HCT116 (cell line): ENCODE measurements at regions not wholly inside any gene's neighbourhood (a gene's known extent, or its start where the extent isn't known, plus 50 kb on each side); places are given as distances from the start of the nearest gene placed in this dataset.

Source experiments
- ATAC-seq: fragments of 200-7000 bp; cut with Tn5 transposase; 2 replicates; pipeline ENCODE4 v1.9.1; 2020; ENCODE audit warnings: mild to moderate bottlenecking, moderate library complexity
- BruUV-seq: library from RNA; stranded (reverse); fragments of 400-500 nt; replicated peaks from 2 replicates; lab custom pipeline; 2021; lab: Mats Ljungman, UMichigan
- CTCF ChIA-PET: fragments of 300-600 bp; sonication (Branson Sonifier 250); formaldehyde crosslinking; loops from one replicate; lab custom pipeline; 2021; ENCODE audit warnings: antibody characterized with exemption; lab: Charles Lee
- POLR2A ChIA-PET: fragments of 300-600, 350-600 bp; sonication (Branson Sonifier 250); formaldehyde crosslinking; loops from one replicate; lab custom pipeline; 2021; ENCODE audit warnings: antibody characterized with exemption; lab: Charles Lee
- RAD21 ChIA-PET, 2 experiments: fragments of 300-600 bp; sonication (Branson Sonifier 250); formaldehyde crosslinking; loops; one replicate each; lab custom pipeline; 2023; ENCODE audit warnings: low total read pairs in 2 of 2; ENCODE audit not compliant: uncharacterized antibody in 2 of 2, unreplicated experiment in 2 of 2, low non-redundant PET in 1 of 2; lab: Charles Lee
- DNase-seq: peaks from one replicate; pipeline ENCODE4 v3.0.0-alpha.2; 2010; ENCODE audit warnings: low read depth, low spot score
- H2AFZ ChIP-seq: fragments of 200-600 bp; shearing (Covaris generic), sonication (generic); 2 replicates; pipeline ENCODE4 v1.6.1; 2017; ENCODE audit warnings: low read depth, mixed run types, mixed read lengths, antibody characterized with exemption, low read length; ENCODE audit not compliant: poor library complexity, severe bottlenecking
- H3K27ac ChIP-seq: 2 replicates; pipeline ENCODE4 v1.5.1; 2012; ENCODE audit warnings: low read depth, low read length
- H3K27me3 ChIP-seq: fragments of 200-600 bp; sonication (generic); 2 replicates; pipeline ENCODE4 v1.6.1; 2016; ENCODE audit warnings: mixed run types, low read length, mixed read lengths; ENCODE audit not compliant: insufficient read depth
- H3K36me3 ChIP-seq, 2 experiments: fragments of 200-500 bp in 1 of 2; fragments of 200-600 bp in 1 of 2; sonication (Bioruptor generic) in 1 of 2; sonication (generic) in 1 of 2; 2 replicates each; pipeline versions ENCODE4 v1.5.1 to v1.6.1; 2014 to 2016; ENCODE audit warnings: low read length in 2 of 2, inconsistent platforms in 1 of 2, mixed read lengths in 1 of 2, mixed run types in 1 of 2; ENCODE audit not compliant: insufficient read depth in 2 of 2, control insufficient read depth in 1 of 2
- H3K4me1 ChIP-seq, 2 experiments: fragments of 200-600 bp in 1 of 2; sonication (generic) in 1 of 2; 2 replicates each; pipeline versions ENCODE4 v1.5.1 to v1.6.1; 2012 to 2017; ENCODE audit warnings: low read length in 2 of 2, inconsistent platforms in 1 of 2, mild to moderate bottlenecking in 1 of 2, mixed read lengths in 1 of 2, mixed run types in 1 of 2, moderate library complexity in 1 of 2; ENCODE audit not compliant: insufficient read depth in 2 of 2, control insufficient read depth in 1 of 2
- H3K4me2 ChIP-seq: fragments of 200-600 bp; sonication (generic); 2 replicates; pipeline ENCODE4 v1.6.1; 2017; ENCODE audit warnings: mixed run types, low read length, mixed read lengths
- H3K4me3 ChIP-seq, 2 experiments: fragments of 200-600 bp in 1 of 2; sonication (generic) in 1 of 2; replicated peaks in 1 of 2; 2 replicates each; pipeline ENCODE4 v1.5.1; 2011 to 2016; ENCODE audit warnings: low read length in 2 of 2, control low read depth in 1 of 2, low read depth in 1 of 2, mild to moderate bottlenecking in 1 of 2, mixed read lengths in 1 of 2, mixed run types in 1 of 2
- H3K79me2 ChIP-seq: fragments of 200-600 bp; sonication (generic); 2 replicates; pipeline ENCODE4 v1.6.1; 2017; ENCODE audit warnings: mild to moderate bottlenecking, mixed run types, low read length, moderate library complexity, mixed read lengths; ENCODE audit not compliant: insufficient read depth
- H3K9ac ChIP-seq: fragments of 200-600 bp; sonication (generic); 2 replicates; pipeline ENCODE4 v1.6.1; 2016; ENCODE audit warnings: low read length, mixed read lengths
- H3K9me2 ChIP-seq: fragments of 200-600 bp; sonication (generic), shearing (Covaris generic); 2 replicates; pipeline ENCODE4 v1.6.1; 2017; ENCODE audit warnings: mixed run types, mild to moderate bottlenecking, moderate library complexity; ENCODE audit not compliant: insufficient read depth
- H3K9me3 ChIP-seq, 2 experiments: fragments of 200-500 bp in 1 of 2; fragments of 200-600 bp in 1 of 2; sonication (Bioruptor generic) in 1 of 2; sonication (generic) in 1 of 2; 2 replicates each; pipeline ENCODE4 v1.6.1; 2014 to 2017; ENCODE audit warnings: low read length in 2 of 2, mixed read lengths in 2 of 2, inconsistent platforms in 1 of 2, low read depth in 1 of 2, mild to moderate bottlenecking in 1 of 2, mixed run types in 1 of 2, moderate library complexity in 1 of 2; ENCODE audit not compliant: control insufficient read depth in 1 of 2, insufficient read depth in 1 of 2
- H4K20me1 ChIP-seq: fragments of 200-600 bp; sonication (generic), shearing (Covaris generic); 2 replicates; pipeline ENCODE4 v1.6.1; 2017; ENCODE audit warnings: mixed run types, mild to moderate bottlenecking, moderate library complexity; ENCODE audit not compliant: insufficient read depth
- CBX3 ChIP-seq: IDR thresholded peaks from 2 replicates; pipeline ENCODE4 v1.6.1; 2012; ENCODE audit warnings: low read depth
- EGR1 ChIP-seq: IDR thresholded peaks from 2 replicates; pipeline ENCODE4 v1.6.1; 2012; ENCODE audit warnings: low read depth
- ELF1 ChIP-seq: IDR thresholded peaks from 2 replicates; pipeline ENCODE4 v1.6.1; 2012; ENCODE audit warnings: low read depth, borderline replicate concordance
- EZH2 ChIP-seq: fragments of 200-600 bp; sonication (generic); IDR thresholded peaks from 2 replicates; pipeline ENCODE4 v1.6.1; 2017; ENCODE audit warnings: antibody characterized with exemption, mixed run types
- FOSL1 ChIP-seq: IDR thresholded peaks from 2 replicates; pipeline ENCODE4 v1.6.1; 2012; ENCODE audit warnings: low read depth
- JUND ChIP-seq: IDR thresholded peaks from 2 replicates; pipeline ENCODE4 v1.6.1; 2012
- POLR2A ChIP-seq: IDR thresholded peaks from 2 replicates; pipeline ENCODE4 v1.7.0; 2011; ENCODE audit warnings: borderline replicate concordance; ENCODE audit not compliant: insufficient read depth, insufficient read length; ENCODE audit errors: extremely low read depth
- POLR2AphosphoS5 ChIP-seq: IDR thresholded peaks from 2 replicates; pipeline ENCODE4 v1.6.1; 2011; ENCODE audit warnings: mild to moderate bottlenecking, low read depth, low read length, moderate library complexity
- SIN3A ChIP-seq: IDR thresholded peaks from 2 replicates; pipeline ENCODE4 v1.6.1; 2012; ENCODE audit warnings: low read depth
- SP1 ChIP-seq: IDR thresholded peaks from 2 replicates; pipeline ENCODE4 v1.6.1; 2012; ENCODE audit warnings: low read depth
- TCF7L2 ChIP-seq: IDR thresholded peaks from 2 replicates; pipeline ENCODE4 v1.7.0; 2011; ENCODE audit warnings: borderline replicate concordance, inconsistent platforms; ENCODE audit not compliant: insufficient read depth, insufficient read length; ENCODE audit errors: extremely low read depth
- YY1 ChIP-seq: IDR thresholded peaks from 2 replicates; pipeline ENCODE4 v1.6.1; 2011; ENCODE audit warnings: low read length, low read depth, moderate library complexity, mild to moderate bottlenecking; ENCODE audit not compliant: insufficient replicate concordance; ENCODE audit errors: extremely low read depth
- ZFX ChIP-seq: fragments of 450-650 bp; IDR thresholded peaks from 2 replicates; pipeline ENCODE4 v1.6.1; 2017
- ZNF274 ChIP-seq: fragments of 200-500 bp; sonication (Bioruptor generic); IDR thresholded peaks from 2 replicates; pipeline ENCODE4 v1.6.1; 2014; ENCODE audit warnings: mild to moderate bottlenecking, low read depth, low read length, inconsistent platforms
- intact Hi-C: fragments of 100-400 bp; cut with micrococcal nuclease; formaldehyde crosslinking; loops from 2 replicates; pipeline ENCODE4 v1.10.0; 2022
- TF ChIP-seq, protein P1 (sequence below), 3 experiments: fragments of 200-600 bp in 1 of 3; sonication (generic) in 1 of 3; IDR thresholded peaks in 2 of 3; conservative IDR thresholded peaks in 1 of 3; 2 replicates each; pipeline ENCODE4 v1.5.1; 2012 to 2017; ENCODE audit warnings: low read depth in 2 of 3, low read length in 2 of 3, antibody characterized with exemption in 1 of 3, borderline replicate concordance in 1 of 3, control low read depth in 1 of 3, mild to moderate bottlenecking in 1 of 3, mixed read lengths in 1 of 3, mixed run types in 1 of 3, moderate library complexity in 1 of 3; ENCODE audit not compliant: insufficient read depth in 1 of 3
- TF ChIP-seq, protein P2 (sequence below): IDR thresholded peaks from 2 replicates; pipeline ENCODE4 v1.6.1; 2012; ENCODE audit warnings: low read depth
- TF ChIP-seq, protein P3 (sequence below): IDR thresholded peaks from 2 replicates; pipeline ENCODE4 v1.6.1; 2012
- TF ChIP-seq, protein P4 (sequence below): IDR thresholded peaks from 2 replicates; pipeline ENCODE4 v1.6.1; 2011; ENCODE audit warnings: mild to moderate bottlenecking, low read length, moderate library complexity; ENCODE audit not compliant: insufficient replicate concordance; ENCODE audit errors: extremely low read depth

DNA sequence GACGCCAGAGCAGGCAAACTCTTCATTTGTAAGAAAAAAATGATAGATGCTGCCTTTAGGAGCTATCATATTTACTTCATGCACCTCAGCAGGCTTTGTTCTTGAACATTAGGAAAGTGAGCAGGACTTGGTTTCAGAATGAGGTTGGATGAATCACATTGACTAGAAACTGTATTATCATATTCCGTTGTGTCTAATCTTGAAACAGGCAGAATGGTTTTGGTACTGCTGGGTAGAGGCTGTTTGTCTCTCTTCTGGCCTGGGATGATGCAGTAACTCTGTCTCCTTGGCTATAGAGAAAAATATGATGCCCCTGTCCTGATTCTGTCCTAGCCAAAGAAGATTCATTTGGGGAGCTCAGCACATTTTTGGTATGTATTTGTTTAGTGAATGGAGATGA lies 344.2 kb upstream of the GRM7 start:
- Histone ChIP-seq H3K27ac (no peak overlapping the region), H2AFZ (no peak overlapping the region), H3K27me3 (no peaks in the 10 kb centered on the region), H3K4me3 (no peak overlapping the region), H3K9me2 (no peaks in the 10 kb centered on the region), H3K4me2 (no peak overlapping the region), H3K36me3 (no peaks in the 10 kb centered on the region), H3K4me1 (no peaks in the 10 kb centered on the region), H4K20me1 (no peaks in the 10 kb centered on the region), H3K9me3 (no peaks in the 10 kb centered on the region), H3K9ac (no peak overlapping the region), H3K79me2 (no peaks in the 10 kb centered on the region)
- intact Hi-C loops: no loop called here
- RAD21 ChIA-PET: no interaction called here
- ATAC-seq (no peak), DNase-seq (no peak)
- CTCF ChIA-PET: no interaction called here
- POLR2A ChIA-PET: no interaction called here
- no TSS peak for BruUV-seq
- TF ChIP-seq ELF1: no peak
- TF ChIP-seq SIN3A: no peak
- no peak for TF ChIP-seq JUND
- TF ChIP-seq, protein P1, sequence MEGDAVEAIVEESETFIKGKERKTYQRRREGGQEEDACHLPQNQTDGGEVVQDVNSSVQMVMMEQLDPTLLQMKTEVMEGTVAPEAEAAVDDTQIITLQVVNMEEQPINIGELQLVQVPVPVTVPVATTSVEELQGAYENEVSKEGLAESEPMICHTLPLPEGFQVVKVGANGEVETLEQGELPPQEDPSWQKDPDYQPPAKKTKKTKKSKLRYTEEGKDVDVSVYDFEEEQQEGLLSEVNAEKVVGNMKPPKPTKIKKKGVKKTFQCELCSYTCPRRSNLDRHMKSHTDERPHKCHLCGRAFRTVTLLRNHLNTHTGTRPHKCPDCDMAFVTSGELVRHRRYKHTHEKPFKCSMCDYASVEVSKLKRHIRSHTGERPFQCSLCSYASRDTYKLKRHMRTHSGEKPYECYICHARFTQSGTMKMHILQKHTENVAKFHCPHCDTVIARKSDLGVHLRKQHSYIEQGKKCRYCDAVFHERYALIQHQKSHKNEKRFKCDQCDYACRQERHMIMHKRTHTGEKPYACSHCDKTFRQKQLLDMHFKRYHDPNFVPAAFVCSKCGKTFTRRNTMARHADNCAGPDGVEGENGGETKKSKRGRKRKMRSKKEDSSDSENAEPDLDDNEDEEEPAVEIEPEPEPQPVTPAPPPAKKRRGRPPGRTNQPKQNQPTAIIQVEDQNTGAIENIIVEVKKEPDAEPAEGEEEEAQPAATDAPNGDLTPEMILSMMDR (IDR thresholded peaks at IDR 0.05 in 2 of 3, conservative IDR thresholded peaks at IDR 0.05 in 1 of 3; ENCODE audit: borderline replicate concordance in 1 of 3, insufficient read depth in 1 of 3, low read depth in 2 of 3, low read length in 2 of 3): no peak
- TF ChIP-seq, protein P2, sequence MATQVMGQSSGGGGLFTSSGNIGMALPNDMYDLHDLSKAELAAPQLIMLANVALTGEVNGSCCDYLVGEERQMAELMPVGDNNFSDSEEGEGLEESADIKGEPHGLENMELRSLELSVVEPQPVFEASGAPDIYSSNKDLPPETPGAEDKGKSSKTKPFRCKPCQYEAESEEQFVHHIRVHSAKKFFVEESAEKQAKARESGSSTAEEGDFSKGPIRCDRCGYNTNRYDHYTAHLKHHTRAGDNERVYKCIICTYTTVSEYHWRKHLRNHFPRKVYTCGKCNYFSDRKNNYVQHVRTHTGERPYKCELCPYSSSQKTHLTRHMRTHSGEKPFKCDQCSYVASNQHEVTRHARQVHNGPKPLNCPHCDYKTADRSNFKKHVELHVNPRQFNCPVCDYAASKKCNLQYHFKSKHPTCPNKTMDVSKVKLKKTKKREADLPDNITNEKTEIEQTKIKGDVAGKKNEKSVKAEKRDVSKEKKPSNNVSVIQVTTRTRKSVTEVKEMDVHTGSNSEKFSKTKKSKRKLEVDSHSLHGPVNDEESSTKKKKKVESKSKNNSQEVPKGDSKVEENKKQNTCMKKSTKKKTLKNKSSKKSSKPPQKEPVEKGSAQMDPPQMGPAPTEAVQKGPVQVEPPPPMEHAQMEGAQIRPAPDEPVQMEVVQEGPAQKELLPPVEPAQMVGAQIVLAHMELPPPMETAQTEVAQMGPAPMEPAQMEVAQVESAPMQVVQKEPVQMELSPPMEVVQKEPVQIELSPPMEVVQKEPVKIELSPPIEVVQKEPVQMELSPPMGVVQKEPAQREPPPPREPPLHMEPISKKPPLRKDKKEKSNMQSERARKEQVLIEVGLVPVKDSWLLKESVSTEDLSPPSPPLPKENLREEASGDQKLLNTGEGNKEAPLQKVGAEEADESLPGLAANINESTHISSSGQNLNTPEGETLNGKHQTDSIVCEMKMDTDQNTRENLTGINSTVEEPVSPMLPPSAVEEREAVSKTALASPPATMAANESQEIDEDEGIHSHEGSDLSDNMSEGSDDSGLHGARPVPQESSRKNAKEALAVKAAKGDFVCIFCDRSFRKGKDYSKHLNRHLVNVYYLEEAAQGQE: no peak
- no peak for TF ChIP-seq POLR2AphosphoS5
- no peak for TF ChIP-seq SP1
- no peak for TF ChIP-seq FOSL1
- no peak for TF ChIP-seq EZH2
- TF ChIP-seq, protein P3, sequence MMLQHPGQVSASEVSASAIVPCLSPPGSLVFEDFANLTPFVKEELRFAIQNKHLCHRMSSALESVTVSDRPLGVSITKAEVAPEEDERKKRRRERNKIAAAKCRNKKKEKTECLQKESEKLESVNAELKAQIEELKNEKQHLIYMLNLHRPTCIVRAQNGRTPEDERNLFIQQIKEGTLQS: no peak
- TF ChIP-seq ZNF274: no peak
- TF ChIP-seq EGR1: no peak
- TF ChIP-seq, protein P4, sequence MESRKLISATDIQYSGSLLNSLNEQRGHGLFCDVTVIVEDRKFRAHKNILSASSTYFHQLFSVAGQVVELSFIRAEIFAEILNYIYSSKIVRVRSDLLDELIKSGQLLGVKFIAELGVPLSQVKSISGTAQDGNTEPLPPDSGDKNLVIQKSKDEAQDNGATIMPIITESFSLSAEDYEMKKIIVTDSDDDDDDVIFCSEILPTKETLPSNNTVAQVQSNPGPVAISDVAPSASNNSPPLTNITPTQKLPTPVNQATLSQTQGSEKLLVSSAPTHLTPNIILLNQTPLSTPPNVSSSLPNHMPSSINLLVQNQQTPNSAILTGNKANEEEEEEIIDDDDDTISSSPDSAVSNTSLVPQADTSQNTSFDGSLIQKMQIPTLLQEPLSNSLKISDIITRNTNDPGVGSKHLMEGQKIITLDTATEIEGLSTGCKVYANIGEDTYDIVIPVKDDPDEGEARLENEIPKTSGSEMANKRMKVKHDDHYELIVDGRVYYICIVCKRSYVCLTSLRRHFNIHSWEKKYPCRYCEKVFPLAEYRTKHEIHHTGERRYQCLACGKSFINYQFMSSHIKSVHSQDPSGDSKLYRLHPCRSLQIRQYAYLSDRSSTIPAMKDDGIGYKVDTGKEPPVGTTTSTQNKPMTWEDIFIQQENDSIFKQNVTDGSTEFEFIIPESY: no peak
- no peak for TF ChIP-seq CBX3
- TF ChIP-seq ZFX: no peak
- TF ChIP-seq TCF7L2: no peak
- no peak for TF ChIP-seq POLR2A
- TF ChIP-seq YY1: no peak
